ENCODE measurements at regions not wholly inside any gene's neighbourhood (a gene's known extent, or its start where the extent isn't known, plus 50 kb on each side); places are given as distances from the start of the nearest gene placed in this dataset.

DNA sequence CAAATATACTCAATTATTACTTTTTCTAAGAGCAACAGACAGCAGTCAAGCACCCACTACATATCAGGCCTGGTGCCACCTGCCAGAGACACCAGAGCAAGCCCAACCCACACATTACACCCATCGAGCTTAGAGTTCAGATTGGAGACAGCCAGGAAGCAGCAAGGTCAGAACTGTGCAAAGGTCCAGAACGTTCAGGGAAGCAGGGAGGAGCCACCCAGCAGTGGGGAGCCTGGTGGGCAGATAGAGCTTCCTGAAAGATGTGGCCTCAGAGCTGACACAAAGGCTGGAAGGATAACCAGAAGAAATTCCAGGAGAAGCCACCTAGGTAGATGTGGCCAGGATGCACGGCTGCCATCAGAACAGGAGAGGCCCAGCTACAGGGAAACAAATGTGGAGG, 440.5 kb upstream of the ID2 start:
- Histone ChIP-seq H3K4me3 (no peak overlapping the region), H3K36me3 (no peaks in the 10 kb centered on the region), H3K4me1 (ENCODE audit: low read depth) (no peaks in the 10 kb centered on the region), H3K27ac (no peak overlapping the region), H3K27me3 (no peaks in the 10 kb centered on the region), H3K9me3 (ENCODE audit: low read depth) (no peaks in the 10 kb centered on the region)
- DNase-seq (ENCODE audit: low read depth in 1 of 2, low spot score in 1 of 2), result no peak
- TF ChIP-seq CTCF (IDR thresholded peaks at IDR 0.05; ENCODE audit: low read depth, low read length), result no peak

DNA sequence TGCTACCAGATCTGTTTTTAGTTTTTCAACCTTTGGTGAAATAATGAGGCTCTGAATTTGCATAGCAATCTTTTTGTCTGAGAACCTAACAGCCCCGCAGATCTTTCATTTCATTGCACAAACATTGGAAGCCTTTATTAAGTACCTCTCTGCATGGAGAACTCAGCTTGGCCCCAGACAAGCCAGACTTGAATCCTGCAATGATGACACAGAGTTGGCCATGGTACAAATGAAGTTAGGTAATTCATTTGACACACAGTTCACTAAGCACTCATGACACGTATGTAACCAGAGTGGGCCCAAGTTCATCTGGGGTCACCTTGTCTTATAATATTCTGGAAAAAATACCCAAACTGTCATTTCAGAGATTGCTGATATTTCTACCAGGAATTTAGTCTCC, 439.1 kb upstream of the ID2 start:
- no peaks in the 10 kb centered on the region for H3K9me3 ChIP-seq (ENCODE audit: low read depth)
- H3K36me3 ChIP-seq, result no peaks in the 10 kb centered on the region
- no peaks in the 10 kb centered on the region for H3K27me3 ChIP-seq
- H3K27ac ChIP-seq, result no peak overlapping the region
- TF ChIP-seq CTCF (IDR thresholded peaks at IDR 0.05; ENCODE audit: low read depth, low read length), result no peak
- no peak overlapping the region for H3K4me3 ChIP-seq
- no peaks in the 10 kb centered on the region for H3K4me1 ChIP-seq (ENCODE audit: low read depth)
- DNase-seq (ENCODE audit: low read depth in 1 of 2, low spot score in 1 of 2), result peak in 1 of 2 donors; percentile 49

DNA sequence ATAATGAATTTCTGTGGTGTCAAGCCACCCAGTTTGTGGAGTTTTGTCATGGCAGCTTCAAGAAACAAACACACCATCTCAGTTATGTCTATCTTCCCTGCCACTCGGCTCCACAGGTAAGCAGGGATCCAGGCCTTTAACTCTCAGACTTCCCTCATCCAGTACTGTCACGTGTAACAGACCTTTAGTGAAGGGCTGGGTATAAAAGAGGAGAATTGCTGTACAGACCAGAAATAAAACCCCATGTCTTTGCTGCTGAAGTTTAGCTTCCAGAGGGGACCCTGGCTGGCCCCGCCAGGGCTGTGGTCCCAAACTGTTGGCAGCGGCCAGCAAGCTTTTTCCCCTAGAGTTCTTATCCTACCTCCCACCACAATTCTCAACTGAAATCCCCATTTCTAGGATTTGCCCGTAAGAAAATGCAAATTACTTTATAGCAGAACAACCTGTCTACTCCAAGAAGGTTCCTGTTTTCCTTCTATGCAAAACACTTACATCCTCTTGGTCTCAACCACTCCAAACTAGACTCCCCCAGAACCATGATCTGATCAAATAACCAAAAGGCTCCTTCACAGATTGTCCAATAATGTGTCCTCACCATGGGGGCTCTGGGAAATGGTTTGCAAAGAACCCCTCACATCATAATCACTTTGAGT, 438.0 kb upstream of the ID2 start:
- Histone ChIP-seq H3K4me3 (no peak overlapping the region), H3K27ac (no peak overlapping the region), H3K9me3 (ENCODE audit: low read depth) (no peaks in the 10 kb centered on the region), H3K27me3 (no peaks in the 10 kb centered on the region), H3K4me1 (ENCODE audit: low read depth) (no peaks in the 10 kb centered on the region), H3K36me3 (no peaks in the 10 kb centered on the region)
- DNase-seq (ENCODE audit: low read depth in 1 of 2, low spot score in 1 of 2), result no peak
- no peak for TF ChIP-seq CTCF (IDR thresholded peaks at IDR 0.05; ENCODE audit: low read depth, low read length)

GRCh38 chr2:8244639-8245038, 437.2 kb upstream of the ID2 start:
- Histone ChIP-seq H3K27ac (no peak overlapping the region), H3K4me1 (ENCODE audit: low read depth) (no peaks in the 10 kb centered on the region), H3K4me3 (no peak overlapping the region), H3K27me3 (no peaks in the 10 kb centered on the region), H3K36me3 (no peaks in the 10 kb centered on the region), H3K9me3 (ENCODE audit: low read depth) (no peaks in the 10 kb centered on the region)
- no peak for TF ChIP-seq CTCF (IDR thresholded peaks at IDR 0.05; ENCODE audit: low read depth, low read length)
- no peak for DNase-seq (ENCODE audit: low read depth in 1 of 2, low spot score in 1 of 2)

- no peaks in the 10 kb centered on the region for H3K9me3 ChIP-seq (ENCODE audit: low read depth)
- no peaks in the 10 kb centered on the region for H3K27me3 ChIP-seq
- no peak for TF ChIP-seq CTCF (IDR thresholded peaks at IDR 0.05; ENCODE audit: low read depth, low read length)
- no peak overlapping the region for H3K27ac ChIP-seq
- no peaks in the 10 kb centered on the region for H3K4me1 ChIP-seq (ENCODE audit: low read depth)
- DNase-seq (ENCODE audit: low read depth in 1 of 2, low spot score in 1 of 2), result no peak
- no peaks in the 10 kb centered on the region for H3K36me3 ChIP-seq
- H3K4me3 ChIP-seq, result no peak overlapping the region
Measured at GRCh38 chr2:8246137-8246536, 435.7 kb upstream of the ID2 start.
